ENCODE measurements at regions not wholly inside any gene's neighbourhood (a gene's known extent, or its start where the extent isn't known, plus 50 kb on each side); places are given as distances from the start of the nearest gene placed in this dataset.

DNA sequence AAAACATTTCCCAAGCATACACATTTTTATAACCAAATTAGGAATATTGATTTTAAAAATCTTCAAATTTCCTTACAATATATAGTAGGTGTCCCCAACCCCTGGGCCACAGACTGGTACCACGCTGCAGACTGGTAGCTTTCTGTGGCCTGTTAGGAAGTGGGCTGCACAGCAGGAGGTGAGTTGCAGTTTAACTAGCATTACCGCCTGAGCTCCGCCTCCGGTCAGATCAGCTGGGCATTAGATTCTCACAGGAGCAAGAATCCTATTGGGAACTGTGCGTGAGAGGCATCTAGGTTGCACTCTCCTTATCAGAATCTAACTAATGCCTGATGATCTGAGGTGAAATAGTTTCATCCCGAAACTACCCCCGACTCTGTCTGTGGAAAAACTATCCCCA lies 62.1 kb downstream of the ZWINT start:
- Histone ChIP-seq H4K20me1 (ENCODE audit: insufficient read depth, low read length) (no peaks in the 10 kb centered on the region), H3K4me1 (ENCODE audit: insufficient read depth, low read length) (no peaks in the 10 kb centered on the region), H3K27ac (ENCODE audit: low read length) (no peak overlapping the region), H3K9ac (ENCODE audit: low read depth, low read length) (no peak overlapping the region), H2AFZ (ENCODE audit: low read depth, low read length) (no peak overlapping the region), H3K9me3 (ENCODE audit: insufficient read depth, low read length, severe bottlenecking) (no peaks in the 10 kb centered on the region), H3K4me3 (ENCODE audit: low read depth in 1 of 2, low read length in 2 of 2) (no peak overlapping the region), H3K4me2 (ENCODE audit: insufficient read depth, low read length) (no peak overlapping the region), H3K36me3 (ENCODE audit: insufficient read depth, low read length) (no peaks in the 10 kb centered on the region), H3K79me2 (ENCODE audit: insufficient read depth, low read length) (no peaks in the 10 kb centered on the region), H3K27me3 (ENCODE audit: insufficient read depth, low read length, poor library complexity) (no peaks in the 10 kb centered on the region)
- DNase-seq (no peak), ATAC-seq (ENCODE audit: insufficient read depth, low read depth) (no peak)
- TF ChIP-seq, protein P1, sequence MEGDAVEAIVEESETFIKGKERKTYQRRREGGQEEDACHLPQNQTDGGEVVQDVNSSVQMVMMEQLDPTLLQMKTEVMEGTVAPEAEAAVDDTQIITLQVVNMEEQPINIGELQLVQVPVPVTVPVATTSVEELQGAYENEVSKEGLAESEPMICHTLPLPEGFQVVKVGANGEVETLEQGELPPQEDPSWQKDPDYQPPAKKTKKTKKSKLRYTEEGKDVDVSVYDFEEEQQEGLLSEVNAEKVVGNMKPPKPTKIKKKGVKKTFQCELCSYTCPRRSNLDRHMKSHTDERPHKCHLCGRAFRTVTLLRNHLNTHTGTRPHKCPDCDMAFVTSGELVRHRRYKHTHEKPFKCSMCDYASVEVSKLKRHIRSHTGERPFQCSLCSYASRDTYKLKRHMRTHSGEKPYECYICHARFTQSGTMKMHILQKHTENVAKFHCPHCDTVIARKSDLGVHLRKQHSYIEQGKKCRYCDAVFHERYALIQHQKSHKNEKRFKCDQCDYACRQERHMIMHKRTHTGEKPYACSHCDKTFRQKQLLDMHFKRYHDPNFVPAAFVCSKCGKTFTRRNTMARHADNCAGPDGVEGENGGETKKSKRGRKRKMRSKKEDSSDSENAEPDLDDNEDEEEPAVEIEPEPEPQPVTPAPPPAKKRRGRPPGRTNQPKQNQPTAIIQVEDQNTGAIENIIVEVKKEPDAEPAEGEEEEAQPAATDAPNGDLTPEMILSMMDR (IDR thresholded peaks at IDR 0.05; ENCODE audit: borderline replicate concordance, extremely low read depth, low read length, poor library complexity, severe bottlenecking), result no peak
- TF ChIP-seq EZH2 (IDR thresholded peaks at IDR 0.05; ENCODE audit: borderline replicate concordance, low read depth, low read length, severe bottlenecking), result no peak

DNA sequence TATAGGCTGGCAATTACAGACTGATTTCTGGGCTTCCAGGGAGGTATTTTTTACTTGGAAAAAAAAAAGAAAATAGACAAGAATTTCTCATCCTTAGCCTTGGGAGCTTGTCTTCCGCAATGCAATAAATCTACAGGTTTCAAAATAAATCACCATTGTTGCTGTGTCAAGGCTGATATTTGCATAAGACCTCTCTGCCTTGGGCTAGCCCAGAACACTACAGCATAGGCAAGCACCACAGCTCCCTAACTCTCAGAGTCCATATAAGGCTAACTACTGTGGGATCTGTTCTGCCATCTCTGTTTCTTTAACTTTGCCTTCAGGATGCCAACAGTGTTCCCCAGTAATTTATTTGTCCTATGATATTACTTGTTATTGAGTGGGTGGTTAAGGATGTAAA lies 64.4 kb downstream of the ZWINT start:
- no peak for TF ChIP-seq EZH2 (IDR thresholded peaks at IDR 0.05; ENCODE audit: borderline replicate concordance, low read depth, low read length, severe bottlenecking)
- TF ChIP-seq, protein P1 (IDR thresholded peaks at IDR 0.05; ENCODE audit: borderline replicate concordance, extremely low read depth, low read length, poor library complexity, severe bottlenecking), result no peak
- no peaks in the 10 kb centered on the region for H3K4me1 ChIP-seq (ENCODE audit: insufficient read depth, low read length)
- no peak for DNase-seq
- H3K4me2 ChIP-seq (ENCODE audit: insufficient read depth, low read length), result no peak overlapping the region
- no peak overlapping the region for H3K4me3 ChIP-seq (ENCODE audit: low read depth in 1 of 2, low read length in 2 of 2)
- no peak overlapping the region for H3K27ac ChIP-seq (ENCODE audit: low read length)
- H4K20me1 ChIP-seq (ENCODE audit: insufficient read depth, low read length), result no peaks in the 10 kb centered on the region
- ATAC-seq (ENCODE audit: insufficient read depth, low read depth), result no peak
- no peaks in the 10 kb centered on the region for H3K79me2 ChIP-seq (ENCODE audit: insufficient read depth, low read length)
- H3K36me3 ChIP-seq (ENCODE audit: insufficient read depth, low read length), result no peaks in the 10 kb centered on the region
- H2AFZ ChIP-seq (ENCODE audit: low read depth, low read length), result no peak overlapping the region
- no peaks in the 10 kb centered on the region for H3K27me3 ChIP-seq (ENCODE audit: insufficient read depth, low read length, poor library complexity)
- no peaks in the 10 kb centered on the region for H3K9me3 ChIP-seq (ENCODE audit: insufficient read depth, low read length, severe bottlenecking)
- H3K9ac ChIP-seq (ENCODE audit: low read depth, low read length), result no peak overlapping the region

- Histone ChIP-seq H3K27me3 (ENCODE audit: insufficient read depth, low read length, poor library complexity) (no peaks in the 10 kb centered on the region), H3K36me3 (ENCODE audit: insufficient read depth, low read length) (no peaks in the 10 kb centered on the region), H2AFZ (ENCODE audit: low read depth, low read length) (no peak overlapping the region), H4K20me1 (ENCODE audit: insufficient read depth, low read length) (no peaks in the 10 kb centered on the region), H3K4me1 (ENCODE audit: insufficient read depth, low read length) (no peaks in the 10 kb centered on the region), H3K4me2 (ENCODE audit: insufficient read depth, low read length) (no peak overlapping the region), H3K9ac (ENCODE audit: low read depth, low read length) (no peak overlapping the region), H3K79me2 (ENCODE audit: insufficient read depth, low read length) (no peaks in the 10 kb centered on the region), H3K9me3 (ENCODE audit: insufficient read depth, low read length, severe bottlenecking) (no peaks in the 10 kb centered on the region), H3K4me3 (ENCODE audit: low read depth in 1 of 2, low read length in 2 of 2) (no peak overlapping the region), H3K27ac (ENCODE audit: low read length) (no peak overlapping the region)
- no peak for DNase-seq
- ATAC-seq (ENCODE audit: insufficient read depth, low read depth), result no peak
- no peak for TF ChIP-seq EZH2 (IDR thresholded peaks at IDR 0.05; ENCODE audit: borderline replicate concordance, low read depth, low read length, severe bottlenecking)
- TF ChIP-seq, protein P1 (IDR thresholded peaks at IDR 0.05; ENCODE audit: borderline replicate concordance, extremely low read depth, low read length, poor library complexity, severe bottlenecking), result no peak
Observed at GRCh38 chr10:56288403-56288802, 72.7 kb downstream of the ZWINT start.

GRCh38 chr10:56286096-56286495 lies 75.0 kb downstream of the ZWINT start:
- Histone ChIP-seq H3K4me1 (ENCODE audit: insufficient read depth, low read length) (no peaks in the 10 kb centered on the region), H3K79me2 (ENCODE audit: insufficient read depth, low read length) (no peaks in the 10 kb centered on the region), H4K20me1 (ENCODE audit: insufficient read depth, low read length) (no peaks in the 10 kb centered on the region), H3K4me3 (ENCODE audit: low read depth in 1 of 2, low read length in 2 of 2) (no peak overlapping the region), H2AFZ (ENCODE audit: low read depth, low read length) (no peak overlapping the region), H3K27me3 (ENCODE audit: insufficient read depth, low read length, poor library complexity) (no peaks in the 10 kb centered on the region), H3K36me3 (ENCODE audit: insufficient read depth, low read length) (no peaks in the 10 kb centered on the region), H3K9me3 (ENCODE audit: insufficient read depth, low read length, severe bottlenecking) (no peaks in the 10 kb centered on the region), H3K9ac (ENCODE audit: low read depth, low read length) (no peak overlapping the region), H3K27ac (ENCODE audit: low read length) (no peak overlapping the region), H3K4me2 (ENCODE audit: insufficient read depth, low read length) (no peak overlapping the region)
- TF ChIP-seq, protein P1 (IDR thresholded peaks at IDR 0.05; ENCODE audit: borderline replicate concordance, extremely low read depth, low read length, poor library complexity, severe bottlenecking), result no peak
- ATAC-seq (ENCODE audit: insufficient read depth, low read depth), result no peak
- DNase-seq, result no peak

Measured in DND-41 (cell line).